Loucy (cell line): ENCODE measurements at regions not wholly inside any gene's neighbourhood (a gene's known extent, or its start where the extent isn't known, plus 50 kb on each side); places are given as distances from the start of the nearest gene placed in this dataset.

ENCODE experiments used
- EZH2phosphoT487 ChIP-seq: fragments of 200-600 bp; IDR thresholded peaks from 2 replicates; pipeline ENCODE4 v1.6.1; 2018; ENCODE audit warnings: antibody characterized with exemption, mild to moderate bottlenecking, moderate library complexity, borderline replicate concordance
- TF ChIP-seq, protein P1 (sequence below): fragments of 200-600 bp; sonication (generic); conservative IDR thresholded peaks from 2 replicates; pipeline ENCODE4 v1.5.1; 2014; ENCODE audit warnings: mild to moderate bottlenecking, antibody characterized with exemption, low read length

DNA sequence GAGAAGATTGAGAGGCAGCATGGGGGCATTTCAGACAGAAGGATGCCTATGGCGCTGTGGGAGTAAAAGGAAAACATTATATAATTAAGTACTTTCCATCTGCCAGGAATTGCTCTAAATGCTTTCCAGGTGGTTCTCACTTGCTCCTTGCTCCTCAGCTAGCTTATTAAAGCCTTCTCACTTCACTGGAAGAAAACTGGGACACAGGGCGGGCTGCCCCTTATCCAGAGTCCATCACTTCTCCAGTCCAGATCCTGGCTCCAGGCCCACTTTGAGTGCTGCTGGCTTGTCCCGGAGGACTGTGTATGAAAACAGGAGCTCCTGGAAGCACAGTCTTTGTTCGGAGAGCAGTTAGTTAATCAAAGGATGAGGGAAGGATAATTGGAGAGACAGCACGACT, 409.9 kb upstream of the ADAMTS16 start:
- TF ChIP-seq, protein P1, sequence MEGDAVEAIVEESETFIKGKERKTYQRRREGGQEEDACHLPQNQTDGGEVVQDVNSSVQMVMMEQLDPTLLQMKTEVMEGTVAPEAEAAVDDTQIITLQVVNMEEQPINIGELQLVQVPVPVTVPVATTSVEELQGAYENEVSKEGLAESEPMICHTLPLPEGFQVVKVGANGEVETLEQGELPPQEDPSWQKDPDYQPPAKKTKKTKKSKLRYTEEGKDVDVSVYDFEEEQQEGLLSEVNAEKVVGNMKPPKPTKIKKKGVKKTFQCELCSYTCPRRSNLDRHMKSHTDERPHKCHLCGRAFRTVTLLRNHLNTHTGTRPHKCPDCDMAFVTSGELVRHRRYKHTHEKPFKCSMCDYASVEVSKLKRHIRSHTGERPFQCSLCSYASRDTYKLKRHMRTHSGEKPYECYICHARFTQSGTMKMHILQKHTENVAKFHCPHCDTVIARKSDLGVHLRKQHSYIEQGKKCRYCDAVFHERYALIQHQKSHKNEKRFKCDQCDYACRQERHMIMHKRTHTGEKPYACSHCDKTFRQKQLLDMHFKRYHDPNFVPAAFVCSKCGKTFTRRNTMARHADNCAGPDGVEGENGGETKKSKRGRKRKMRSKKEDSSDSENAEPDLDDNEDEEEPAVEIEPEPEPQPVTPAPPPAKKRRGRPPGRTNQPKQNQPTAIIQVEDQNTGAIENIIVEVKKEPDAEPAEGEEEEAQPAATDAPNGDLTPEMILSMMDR = no peak
- TF ChIP-seq EZH2phosphoT487 = no peak
